NCI-H1930 (cell line): ENCODE measurements at regions not wholly inside any gene's neighbourhood (a gene's known extent, or its start where the extent isn't known, plus 50 kb on each side); places are given as distances from the start of the nearest gene placed in this dataset.

Experiments used
- DNase-seq, 2 experiments: peaks; one replicate each; lab custom pipeline; 2025; lab: John Stamatoyannopoulos, UW

- no peak for DNase-seq
These were observed 885.1 kb upstream of the CADM2 start for GRCh38 chr3:84073664-84074063.

DNA sequence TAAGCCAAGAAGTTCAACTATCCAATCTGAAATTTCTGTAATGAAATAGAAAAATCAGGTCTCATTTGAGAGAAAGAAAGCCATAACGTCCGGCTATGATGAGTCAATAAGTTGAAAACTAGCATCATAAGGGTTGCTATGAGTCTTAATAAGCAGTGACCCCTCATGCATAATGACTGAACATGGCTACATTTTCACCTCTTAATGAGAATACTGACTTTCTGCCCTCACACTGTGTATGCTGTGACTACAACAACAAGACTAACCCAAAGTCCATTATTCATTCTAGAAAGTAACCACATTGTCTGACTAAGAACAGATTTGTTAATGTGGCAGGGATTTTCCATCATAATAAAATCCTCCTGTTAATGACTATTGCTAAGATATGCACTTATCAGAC is 884.0 kb upstream of the CADM2 start:
- no peak for DNase-seq

GRCh38 chr3:84077479-84077878 is 881.3 kb upstream of the CADM2 start:
- DNase-seq: no peak

DNA sequence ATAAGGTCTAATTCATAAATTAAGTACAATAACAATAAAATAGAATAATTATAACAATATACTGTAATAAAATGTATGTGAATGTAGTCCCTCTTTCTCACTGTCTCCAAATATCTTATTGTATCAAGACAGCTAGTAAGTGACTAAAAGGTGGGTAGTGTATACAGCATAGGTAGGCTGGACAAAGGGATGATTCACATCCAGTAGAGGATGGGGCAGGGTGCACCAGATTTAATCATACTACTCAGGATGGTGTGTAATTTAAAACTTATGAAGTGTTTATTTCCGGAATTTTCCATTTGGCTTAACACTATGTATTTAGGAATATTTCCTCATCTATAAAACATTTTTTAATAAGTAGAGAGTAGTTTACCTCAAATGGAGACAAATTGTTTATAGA is 876.1 kb upstream of the CADM2 start:
- DNase-seq: no peak

- no peak for DNase-seq
These were observed 865.9 kb upstream of the CADM2 start for GRCh38 chr3:84092907-84093306.

GRCh38 chr3:84096188-84096587 is 862.6 kb upstream of the CADM2 start:
- DNase-seq: no peak

GRCh38 chr3:84100861-84101260 is 857.9 kb upstream of the CADM2 start:
- no peak for DNase-seq

DNA sequence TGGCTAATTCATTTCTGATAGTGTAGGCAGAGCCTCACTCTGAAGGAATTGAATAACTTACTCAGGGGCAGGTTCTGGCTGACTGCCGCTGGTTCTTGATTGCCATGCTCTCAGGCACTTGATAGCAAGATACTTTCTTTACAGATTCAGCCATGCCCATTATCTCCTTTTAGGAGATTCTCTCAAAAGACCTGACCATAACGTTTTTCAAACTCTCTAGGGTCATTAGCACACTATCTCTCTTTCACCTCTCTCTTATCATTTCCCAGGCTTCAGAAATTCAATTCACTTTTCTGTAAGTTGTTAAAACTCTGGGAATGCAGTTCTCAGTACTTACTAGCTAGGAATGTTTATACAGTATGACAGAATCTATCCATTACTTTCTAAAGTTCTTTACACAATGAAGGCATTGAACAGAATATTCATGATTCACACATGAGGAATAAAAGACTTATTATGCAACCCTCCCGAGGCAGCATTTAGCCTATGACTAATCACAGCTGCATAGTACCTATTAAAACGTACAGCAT is 850.3 kb upstream of the CADM2 start:
- no peak for DNase-seq

DNA sequence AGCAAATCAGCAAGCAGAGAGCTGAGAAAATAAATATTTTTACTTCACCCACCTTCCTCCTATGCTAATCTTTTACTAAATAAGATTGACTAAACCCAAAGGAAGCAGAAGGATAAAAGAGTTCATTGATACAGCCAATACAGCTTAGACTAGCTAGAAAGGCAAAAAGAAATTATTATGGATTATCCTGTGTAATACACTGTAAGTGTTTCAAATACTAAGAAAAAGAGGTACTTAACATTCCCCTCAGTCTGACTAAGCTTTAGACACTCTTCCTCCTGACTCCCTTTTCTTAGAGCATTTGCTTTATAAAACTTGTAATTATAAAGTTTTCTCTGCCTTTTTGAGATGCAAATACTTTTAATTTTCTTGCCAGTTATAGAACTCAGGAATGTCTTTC is 848.9 kb upstream of the CADM2 start:
- no peak for DNase-seq

GRCh38 chr3:84110787-84111186 is 848.0 kb upstream of the CADM2 start:
- DNase-seq: no peak

GRCh38 chr3:84125201-84125721 is 833.5 kb upstream of the CADM2 start:
- no peak for DNase-seq

DNA sequence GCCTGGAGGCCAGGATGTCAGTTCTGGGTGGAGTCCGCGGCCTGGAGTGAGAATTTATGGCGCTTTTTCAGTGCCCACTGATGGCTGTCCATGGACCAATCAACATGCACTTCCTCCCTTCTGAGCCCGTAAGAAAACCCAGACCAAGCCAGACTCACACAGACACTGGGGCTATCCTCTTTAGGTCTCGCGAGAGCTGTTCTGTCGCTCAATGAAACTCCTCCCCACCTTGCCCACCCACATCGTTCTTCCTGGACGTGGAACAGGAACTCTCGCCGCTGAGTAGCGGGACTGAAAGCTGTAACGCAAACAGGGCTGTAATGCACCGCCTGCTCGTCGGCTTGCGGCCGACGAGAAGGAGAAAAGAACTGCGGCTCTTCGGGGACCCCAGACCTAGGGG is 833.0 kb upstream of the CADM2 start:
- no peak for DNase-seq

DNA sequence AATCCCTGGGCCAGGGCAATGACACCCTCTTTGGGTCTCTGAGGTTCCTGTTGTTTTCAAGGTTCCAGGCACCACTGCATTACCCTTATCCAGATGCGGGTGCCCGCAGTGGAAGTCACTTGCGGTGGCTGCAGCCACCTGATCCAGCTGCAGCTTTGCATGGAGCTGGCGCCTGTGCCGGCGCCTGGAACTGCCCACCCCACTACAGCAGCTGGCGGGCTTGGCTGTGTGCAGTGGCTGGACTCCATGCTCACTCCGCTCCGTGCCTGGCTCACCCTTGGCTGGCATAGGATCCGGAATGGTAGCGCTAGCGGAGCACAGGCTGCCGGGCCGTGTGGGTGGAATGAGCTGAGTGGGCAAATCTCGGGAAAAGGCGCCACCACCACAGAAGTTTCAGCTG is 832.6 kb upstream of the CADM2 start:
- no peak for DNase-seq

DNA sequence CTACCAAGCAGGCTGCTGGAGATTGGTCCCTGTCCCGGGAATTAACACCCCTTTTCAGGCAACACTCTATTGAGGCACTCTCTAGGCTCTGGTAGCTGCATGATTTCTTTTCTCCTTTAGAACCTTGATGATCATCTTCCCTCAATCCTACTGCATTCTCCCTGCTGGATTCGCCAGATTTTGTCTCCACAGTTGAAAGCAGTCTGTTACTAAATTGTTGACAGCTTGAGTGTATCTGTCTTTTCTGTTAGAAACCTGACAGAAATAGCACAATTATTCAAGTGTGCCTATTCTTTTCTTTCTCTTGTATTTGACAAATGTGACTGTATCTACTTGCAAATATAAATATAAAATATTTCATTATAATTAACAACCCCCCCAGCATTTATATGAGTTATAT is 830.8 kb upstream of the CADM2 start:
- DNase-seq: no peak

DNA sequence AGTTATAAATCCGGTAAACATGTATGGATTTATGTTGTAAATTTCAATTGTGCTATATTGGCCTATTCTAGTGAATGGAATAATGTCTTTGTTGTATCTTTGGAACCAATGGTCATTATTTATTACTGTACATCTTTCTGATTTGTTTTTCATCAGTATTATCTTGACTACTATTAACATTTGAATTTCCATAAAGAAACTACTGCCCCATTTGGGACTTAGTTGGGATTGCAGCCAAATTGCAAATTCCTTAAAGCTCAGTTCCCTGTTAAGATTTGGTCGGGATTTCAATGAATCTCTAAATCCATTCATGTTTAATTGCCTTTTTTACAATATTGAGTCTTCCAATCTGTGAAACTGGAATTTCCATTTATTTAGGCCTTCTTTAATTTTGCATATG is 822.4 kb upstream of the CADM2 start:
- no peak for DNase-seq

DNA sequence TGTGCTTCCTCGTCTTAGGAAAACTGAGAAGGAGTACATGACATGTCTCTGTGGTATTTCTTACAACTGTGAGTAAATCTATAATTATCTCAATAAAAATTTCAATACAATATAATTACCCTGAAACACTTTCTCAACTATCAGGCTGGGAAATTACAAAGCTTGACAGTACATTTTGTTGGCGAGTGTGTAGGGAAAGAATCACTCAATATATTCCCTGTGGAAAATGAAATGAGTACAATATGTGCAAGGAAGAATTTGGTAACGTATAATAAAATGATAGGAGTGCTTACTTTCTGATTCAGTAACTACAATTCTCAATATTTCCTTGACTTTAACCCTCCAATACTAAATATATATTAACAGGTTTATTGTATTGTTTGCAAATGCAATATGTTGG is 818.2 kb upstream of the CADM2 start:
- DNase-seq: no peak

DNA sequence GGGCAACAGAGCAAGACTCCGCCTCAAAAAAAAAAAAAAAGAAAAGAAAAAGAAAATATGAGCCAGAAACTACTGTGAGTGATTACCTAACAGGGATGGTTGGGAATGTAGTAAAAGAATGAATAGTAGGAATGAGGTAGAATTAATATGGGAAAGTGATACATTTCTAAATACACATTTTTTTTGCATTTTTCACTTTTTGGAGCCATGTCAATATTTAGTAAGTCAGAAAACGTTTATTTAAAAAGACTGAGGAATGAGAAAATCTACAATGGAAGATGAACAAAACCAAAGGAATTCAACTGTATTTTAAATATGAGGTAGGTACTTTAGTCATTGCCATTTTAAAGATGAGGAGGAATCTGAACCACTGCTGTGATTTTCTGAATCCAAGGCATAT is 817.2 kb upstream of the CADM2 start:
- no peak for DNase-seq

- no peak for DNase-seq
These were observed 793.5 kb upstream of the CADM2 start for GRCh38 chr3:84165328-84165727.

DNA sequence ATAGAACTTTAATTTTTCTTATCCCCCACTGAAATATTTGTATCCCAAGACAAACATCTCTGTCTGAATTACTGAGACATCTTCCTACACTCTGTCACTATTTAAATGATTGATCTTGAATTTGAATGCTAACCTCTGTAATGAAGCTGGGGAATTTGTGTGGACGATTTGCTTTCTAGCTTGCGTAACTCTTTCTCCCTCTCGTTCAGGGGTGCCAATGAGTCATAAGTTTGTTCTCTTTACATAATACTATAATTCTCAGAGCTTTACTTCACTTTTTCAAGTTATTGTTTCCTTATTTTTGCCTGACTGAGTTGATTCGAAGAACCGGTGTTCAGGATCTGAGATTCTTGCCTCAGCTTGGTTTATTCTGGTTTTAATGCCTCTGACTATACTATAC is 783.3 kb upstream of the CADM2 start:
- DNase-seq: no peak

DNA sequence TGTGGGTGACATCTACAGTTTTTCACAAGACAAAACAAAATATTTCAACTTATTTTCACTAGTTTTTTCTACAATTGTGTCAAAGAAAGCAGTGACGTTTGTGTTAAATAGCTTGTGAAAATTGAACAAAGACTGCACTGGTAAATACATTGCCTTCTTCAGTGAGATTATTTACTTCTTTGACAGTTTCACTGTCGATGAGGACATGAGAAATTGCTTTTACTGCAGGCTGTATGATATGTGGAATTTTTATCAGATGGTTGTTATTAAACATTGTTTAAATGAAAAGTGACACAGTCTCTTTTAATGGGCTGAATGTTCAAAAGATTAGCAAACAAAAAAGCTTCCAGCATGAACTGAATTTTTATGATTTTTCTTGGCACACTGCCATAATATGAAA is 773.9 kb upstream of the CADM2 start:
- DNase-seq: no peak

DNA sequence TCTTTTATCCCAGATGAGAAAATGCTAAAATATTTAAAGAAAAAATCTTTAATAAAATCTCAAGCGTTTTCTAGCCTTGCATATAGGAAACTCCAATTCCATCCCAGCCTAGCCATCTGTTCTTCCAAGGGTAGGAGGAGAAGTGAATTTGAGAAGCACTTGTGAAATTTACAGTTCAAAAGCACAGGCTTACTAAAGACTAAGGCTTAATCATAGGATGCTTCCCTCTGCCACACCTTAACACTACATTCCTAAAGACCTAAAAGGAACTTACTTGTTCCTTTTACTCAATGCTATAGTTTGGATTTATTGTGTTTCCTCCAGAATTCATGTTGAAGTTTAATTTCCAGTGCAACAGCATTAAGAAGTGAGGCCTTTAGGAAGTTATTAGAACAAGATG is 764.8 kb upstream of the CADM2 start:
- DNase-seq: no peak

GRCh38 chr3:84209474-84209873 is 749.3 kb upstream of the CADM2 start:
- no peak for DNase-seq

DNA sequence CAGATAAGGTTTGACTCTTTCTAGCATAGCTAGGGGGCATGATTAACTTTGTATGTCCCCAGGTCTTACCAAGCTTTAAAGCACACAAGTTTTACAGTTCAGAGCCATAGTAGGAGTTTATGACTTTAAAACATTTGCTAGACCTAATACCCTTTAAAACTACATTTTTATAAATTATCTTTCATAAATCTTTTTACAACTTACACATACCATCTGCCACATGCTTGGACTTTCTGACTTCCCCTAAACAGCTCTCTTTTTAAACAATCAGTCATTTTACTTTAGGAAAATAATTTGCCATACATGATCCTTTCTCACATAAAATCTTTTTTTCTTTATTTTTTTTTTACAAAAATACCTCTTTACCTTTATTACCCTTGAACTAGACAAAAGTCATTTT is 735.3 kb upstream of the CADM2 start:
- no peak for DNase-seq

- no peak for DNase-seq
These were observed 734.5 kb upstream of the CADM2 start for GRCh38 chr3:84224262-84224661.

DNA sequence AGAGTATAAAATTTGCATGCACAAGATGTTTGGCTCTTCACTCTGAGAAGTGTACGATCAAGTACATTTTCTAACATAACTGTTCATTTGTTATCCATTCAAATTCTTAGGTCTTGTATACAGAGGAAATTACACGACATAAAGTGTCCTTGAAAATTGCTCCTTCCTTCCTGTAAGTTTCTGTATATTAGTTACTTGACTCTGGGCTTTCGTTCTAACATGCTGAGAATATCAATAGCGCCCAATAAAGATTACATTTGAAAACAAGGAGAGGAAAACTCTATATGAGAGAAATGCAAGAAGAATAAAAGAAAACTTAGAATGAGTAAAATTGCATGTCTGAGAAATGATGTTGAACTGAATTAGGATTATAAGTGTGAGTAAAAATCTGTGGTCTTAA is 722.5 kb upstream of the CADM2 start:
- no peak for DNase-seq
